Liver (tissue), 8 donors: ENCODE measurements at regions not wholly inside any gene's neighbourhood (a gene's known extent, or its start where the extent isn't known, plus 50 kb on each side); places are given as distances from the start of the nearest gene placed in this dataset.

Source experiments
- DNase-seq: peaks from one replicate; pipeline ENCODE4 v3.0.0-alpha.2; 2017; ENCODE audit warnings: low spot score
- H3K27ac ChIP-seq, 2 donors: one replicate each; pipeline ENCODE4 v1.7.0; 2013; ENCODE audit warnings: inconsistent platforms in 2 of 2, low read length in 2 of 2, control low read depth in 1 of 2, low read depth in 1 of 2, mild to moderate bottlenecking in 1 of 2
- H3K27me3 ChIP-seq, 4 donors: one replicate each; pipeline versions ENCODE4 v1.6.1 to v1.7.0; 2013; ENCODE audit warnings: low read length in 3 of 4, inconsistent platforms in 1 of 4, mild to moderate bottlenecking in 1 of 4, moderate library complexity in 1 of 4; ENCODE audit not compliant: control insufficient read depth in 4 of 4, insufficient read depth in 4 of 4
- H3K36me3 ChIP-seq, 4 donors: one replicate each; pipeline versions ENCODE4 v1.6.1 to v1.7.0; 2013; ENCODE audit warnings: low read length in 3 of 4, mild to moderate bottlenecking in 3 of 4, low read depth in 1 of 4, moderate library complexity in 1 of 4; ENCODE audit not compliant: control insufficient read depth in 4 of 4, insufficient read depth in 3 of 4
- H3K4me1 ChIP-seq, 4 donors: one replicate each; pipeline versions ENCODE4 v1.6.1 to v1.7.0; 2013; ENCODE audit warnings: low read length in 3 of 4, mild to moderate bottlenecking in 3 of 4, moderate library complexity in 1 of 4; ENCODE audit not compliant: control insufficient read depth in 4 of 4, insufficient read depth in 4 of 4
- H3K4me3 ChIP-seq, 3 donors: one replicate each; pipeline versions ENCODE4 v1.6.1 to v1.7.0; 2013; ENCODE audit warnings: low read length in 3 of 3, control low read depth in 1 of 3, low read depth in 1 of 3, mild to moderate bottlenecking in 1 of 3
- H3K9ac ChIP-seq, 2 donors: one replicate each; pipeline ENCODE4 v1.7.0; 2013; ENCODE audit warnings: low read length in 2 of 2, mild to moderate bottlenecking in 2 of 2, moderate library complexity in 2 of 2, control low read depth in 1 of 2, low read depth in 1 of 2
- H3K9me3 ChIP-seq, 4 donors: one replicate each; pipeline versions ENCODE4 v1.6.1 to v1.7.0; 2013; ENCODE audit warnings: low read length in 3 of 4; ENCODE audit not compliant: control insufficient read depth in 4 of 4
- EGR1 ChIP-seq, 2 donors: IDR thresholded peaks; 2 replicates each; pipeline ENCODE4 v1.6.1; 2016 to 2018; ENCODE audit warnings: antibody characterized with exemption in 2 of 2, low read depth in 2 of 2
- FOXA1 ChIP-seq: IDR thresholded peaks from 2 replicates; pipeline ENCODE4 v1.6.1; 2016; ENCODE audit warnings: antibody characterized with exemption
- FOXA2 ChIP-seq: IDR thresholded peaks from 2 replicates; pipeline ENCODE4 v1.6.1; 2016; ENCODE audit warnings: antibody characterized with exemption
- GABPA ChIP-seq, 2 donors: IDR thresholded peaks in 1 of 2; conservative IDR thresholded peaks in 1 of 2; 2 replicates each; pipeline ENCODE4 v1.6.1; 2016; ENCODE audit warnings: antibody characterized with exemption in 2 of 2, mild to moderate bottlenecking in 1 of 2, moderate library complexity in 1 of 2
- HNF4G ChIP-seq: IDR thresholded peaks from 2 replicates; pipeline ENCODE4 v1.6.1; 2016; ENCODE audit warnings: antibody characterized with exemption
- JUND ChIP-seq, 2 donors: IDR thresholded peaks; 2 replicates each; pipeline ENCODE4 v1.6.1; 2016; ENCODE audit warnings: antibody characterized with exemption in 2 of 2
- NR2F2 ChIP-seq: IDR thresholded peaks from 2 replicates; pipeline ENCODE4 v1.6.1; 2016; ENCODE audit warnings: antibody characterized with exemption
- RAD21 ChIP-seq, 2 donors: IDR thresholded peaks; 2 replicates each; pipeline ENCODE4 v1.6.1; 2016; ENCODE audit warnings: antibody characterized with exemption in 2 of 2, mild to moderate bottlenecking in 2 of 2
- RXRA ChIP-seq, 2 donors: IDR thresholded peaks; 2 replicates each; pipeline ENCODE4 v1.6.1; 2017 to 2018; ENCODE audit warnings: antibody characterized with exemption in 2 of 2, mild to moderate bottlenecking in 1 of 2
- SP1 ChIP-seq: IDR thresholded peaks from 2 replicates; pipeline ENCODE4 v1.6.1; 2018; ENCODE audit warnings: antibody characterized with exemption, mild to moderate bottlenecking
- YY1 ChIP-seq: IDR thresholded peaks from 2 replicates; pipeline ENCODE4 v1.6.1; 2016; ENCODE audit warnings: antibody characterized with exemption, mild to moderate bottlenecking
- WGBS: extraction: QIAGEN DNeasy Blood & Tissue Kit; methylation state at CpG from one replicate; pipeline ENCODE4 v1.1.7; 2013; 5-methylcytosine and 5-hydroxymethylcytosine counted together
- TF ChIP-seq, protein P1 (sequence below): IDR thresholded peaks from 2 replicates; pipeline ENCODE4 v1.6.1; 2016; ENCODE audit warnings: antibody characterized with exemption
- TF ChIP-seq, protein P2 (sequence below): fragments of 150-350 bp; IDR thresholded peaks from 2 replicates; pipeline ENCODE4 v1.5.1; 2017; ENCODE audit warnings: improper control_type of control experiment, low read depth, low read length; ENCODE audit not compliant: missing input control
- TF ChIP-seq, protein P3 (sequence below): IDR thresholded peaks from 2 replicates; pipeline ENCODE4 v1.6.1; 2016; ENCODE audit warnings: antibody characterized with exemption
- donor health status: healthy.
- donor health status: healthy.
- donor health status: healthy.
- donor health status: healthy.
- donor health status: healthy.

DNA sequence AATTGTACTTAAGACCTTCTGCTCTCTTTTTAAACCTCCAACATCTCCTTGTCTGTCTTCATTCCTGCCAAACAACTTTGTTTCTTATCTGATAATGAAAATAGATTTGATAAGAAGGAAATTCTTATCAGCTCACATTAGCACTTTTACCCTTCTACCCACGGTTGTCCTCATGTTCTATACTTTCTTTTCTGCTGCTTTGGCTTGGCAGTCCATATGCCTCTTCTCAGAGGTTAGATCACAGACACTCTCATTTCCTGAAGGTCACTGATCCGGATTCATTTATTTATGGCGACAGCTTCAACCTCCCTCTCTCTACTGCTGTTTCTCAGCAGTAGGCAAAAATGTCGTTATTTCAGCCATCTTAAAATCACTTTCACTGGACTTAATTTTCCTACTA is 2015.8 kb downstream of the NCAM2 start (continued):
- TF ChIP-seq, protein P1, sequence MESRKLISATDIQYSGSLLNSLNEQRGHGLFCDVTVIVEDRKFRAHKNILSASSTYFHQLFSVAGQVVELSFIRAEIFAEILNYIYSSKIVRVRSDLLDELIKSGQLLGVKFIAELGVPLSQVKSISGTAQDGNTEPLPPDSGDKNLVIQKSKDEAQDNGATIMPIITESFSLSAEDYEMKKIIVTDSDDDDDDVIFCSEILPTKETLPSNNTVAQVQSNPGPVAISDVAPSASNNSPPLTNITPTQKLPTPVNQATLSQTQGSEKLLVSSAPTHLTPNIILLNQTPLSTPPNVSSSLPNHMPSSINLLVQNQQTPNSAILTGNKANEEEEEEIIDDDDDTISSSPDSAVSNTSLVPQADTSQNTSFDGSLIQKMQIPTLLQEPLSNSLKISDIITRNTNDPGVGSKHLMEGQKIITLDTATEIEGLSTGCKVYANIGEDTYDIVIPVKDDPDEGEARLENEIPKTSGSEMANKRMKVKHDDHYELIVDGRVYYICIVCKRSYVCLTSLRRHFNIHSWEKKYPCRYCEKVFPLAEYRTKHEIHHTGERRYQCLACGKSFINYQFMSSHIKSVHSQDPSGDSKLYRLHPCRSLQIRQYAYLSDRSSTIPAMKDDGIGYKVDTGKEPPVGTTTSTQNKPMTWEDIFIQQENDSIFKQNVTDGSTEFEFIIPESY: no peak

DNA sequence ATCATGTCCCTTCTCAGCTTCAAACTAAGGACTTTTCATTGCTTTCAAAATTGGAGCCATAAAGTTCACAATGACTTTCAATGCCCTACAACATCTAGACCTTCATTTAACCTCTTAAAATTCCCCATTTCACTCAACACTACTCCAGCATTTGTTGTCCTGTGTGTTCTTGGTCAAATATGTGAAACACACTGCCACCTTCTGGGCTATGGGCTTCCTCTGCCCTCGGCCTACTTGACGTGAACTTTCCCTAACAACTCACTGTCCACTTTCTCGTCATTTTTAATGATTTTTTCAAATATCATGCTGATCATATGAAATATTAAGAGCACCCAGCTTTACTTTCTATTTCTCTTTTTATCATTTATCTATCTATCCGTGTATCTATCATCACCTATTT is 2018.4 kb downstream of the NCAM2 start:
- Histone ChIP-seq H3K36me3 (no peaks in the 10 kb centered on the region), H3K9ac (no peak overlapping the region), H3K27me3 (no peaks in the 10 kb centered on the region), H3K27ac (no peak overlapping the region), H3K4me3 (no peak overlapping the region), H3K9me3 (no peaks in the 10 kb centered on the region), H3K4me1 (no peaks in the 10 kb centered on the region)
- WGBS: 35% methylated on average over 4 of the region's 4 CpGs
- TF ChIP-seq RAD21 (IDR thresholded peaks at IDR 0.05) (peak in 1 of 2 donors; percentile 28), FOXA2 (no peak), RXRA (IDR thresholded peaks at IDR 0.05) (no peak)
- no peak for DNase-seq

DNA sequence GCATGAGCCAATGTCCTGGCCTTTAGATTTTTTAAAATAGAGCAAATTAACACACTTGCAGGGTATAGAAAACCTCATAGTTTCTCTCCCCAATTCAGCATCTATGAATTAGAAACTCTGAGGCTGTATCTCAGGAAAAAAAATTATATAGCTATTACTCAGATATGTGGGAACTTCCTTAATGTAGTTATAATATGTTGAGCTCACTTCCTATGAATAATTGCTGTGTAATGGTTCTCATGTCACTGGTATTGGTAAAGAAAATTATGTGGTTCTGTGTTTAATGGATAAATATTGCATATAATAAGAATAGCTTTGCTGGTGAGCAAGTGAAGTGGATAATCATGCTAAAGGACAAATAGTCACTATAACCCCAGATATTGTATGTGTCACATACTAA is 2019.8 kb downstream of the NCAM2 start:
- H3K4me3 ChIP-seq: no peak overlapping the region
- no peaks in the 10 kb centered on the region for H3K9me3 ChIP-seq
- no peak overlapping the region for H3K9ac ChIP-seq
- H3K27ac ChIP-seq: no peak overlapping the region
- DNase-seq: no peak
- TF ChIP-seq, protein P2, sequence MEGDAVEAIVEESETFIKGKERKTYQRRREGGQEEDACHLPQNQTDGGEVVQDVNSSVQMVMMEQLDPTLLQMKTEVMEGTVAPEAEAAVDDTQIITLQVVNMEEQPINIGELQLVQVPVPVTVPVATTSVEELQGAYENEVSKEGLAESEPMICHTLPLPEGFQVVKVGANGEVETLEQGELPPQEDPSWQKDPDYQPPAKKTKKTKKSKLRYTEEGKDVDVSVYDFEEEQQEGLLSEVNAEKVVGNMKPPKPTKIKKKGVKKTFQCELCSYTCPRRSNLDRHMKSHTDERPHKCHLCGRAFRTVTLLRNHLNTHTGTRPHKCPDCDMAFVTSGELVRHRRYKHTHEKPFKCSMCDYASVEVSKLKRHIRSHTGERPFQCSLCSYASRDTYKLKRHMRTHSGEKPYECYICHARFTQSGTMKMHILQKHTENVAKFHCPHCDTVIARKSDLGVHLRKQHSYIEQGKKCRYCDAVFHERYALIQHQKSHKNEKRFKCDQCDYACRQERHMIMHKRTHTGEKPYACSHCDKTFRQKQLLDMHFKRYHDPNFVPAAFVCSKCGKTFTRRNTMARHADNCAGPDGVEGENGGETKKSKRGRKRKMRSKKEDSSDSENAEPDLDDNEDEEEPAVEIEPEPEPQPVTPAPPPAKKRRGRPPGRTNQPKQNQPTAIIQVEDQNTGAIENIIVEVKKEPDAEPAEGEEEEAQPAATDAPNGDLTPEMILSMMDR: no peak
- TF ChIP-seq, protein P3, sequence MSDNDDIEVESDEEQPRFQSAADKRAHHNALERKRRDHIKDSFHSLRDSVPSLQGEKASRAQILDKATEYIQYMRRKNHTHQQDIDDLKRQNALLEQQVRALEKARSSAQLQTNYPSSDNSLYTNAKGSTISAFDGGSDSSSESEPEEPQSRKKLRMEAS: no peak
- TF ChIP-seq FOXA1 (no peak), JUND (IDR thresholded peaks at IDR 0.05) (no peak), RXRA (IDR thresholded peaks at IDR 0.05) (no peak), EGR1 (IDR thresholded peaks at IDR 0.05; ENCODE audit: low read depth in 2 of 2) (no peak)
- no peaks in the 10 kb centered on the region for H3K4me1 ChIP-seq
- H3K36me3 ChIP-seq: no peaks in the 10 kb centered on the region
- no peaks in the 10 kb centered on the region for H3K27me3 ChIP-seq

DNA sequence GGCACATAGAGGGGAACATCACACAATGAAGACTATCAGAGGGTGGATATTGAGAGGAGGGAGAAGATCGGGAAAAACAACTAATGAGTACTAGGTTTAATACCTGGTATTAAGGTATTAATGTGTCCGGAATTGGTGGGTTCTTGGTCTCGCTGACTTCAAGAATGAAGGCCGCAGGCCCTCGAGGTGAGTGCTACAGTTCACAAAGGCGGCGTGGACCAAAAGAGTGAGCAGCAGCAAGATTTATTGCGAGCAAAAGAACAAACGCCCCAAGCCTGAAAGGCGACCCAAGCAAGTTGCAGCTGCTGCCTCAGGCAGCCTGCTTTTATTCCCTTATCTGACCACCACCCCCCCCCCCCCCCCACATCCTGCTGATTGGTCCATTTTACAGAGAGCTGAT is 2022.8 kb downstream of the NCAM2 start:
- no peak for TF ChIP-seq RAD21 (IDR thresholded peaks at IDR 0.05)
- TF ChIP-seq GABPA (IDR thresholded peaks at IDR 0.05 in 1 of 2, conservative IDR thresholded peaks at IDR 0.05 in 1 of 2): no peak
- no peak for TF ChIP-seq NR2F2
- TF ChIP-seq JUND (IDR thresholded peaks at IDR 0.05): no peak
- no peak for TF ChIP-seq SP1
- no peak for TF ChIP-seq YY1
- TF ChIP-seq HNF4G: no peak
- TF ChIP-seq, protein P2: no peak
- no peaks in the 10 kb centered on the region for H3K27me3 ChIP-seq
- H3K9me3 ChIP-seq: no peaks in the 10 kb centered on the region
- no peak overlapping the region for H3K27ac ChIP-seq
- no peaks in the 10 kb centered on the region for H3K4me1 ChIP-seq
- DNase-seq: no peak
- H3K9ac ChIP-seq: no peak overlapping the region
- H3K36me3 ChIP-seq: no peaks in the 10 kb centered on the region
- WGBS: 86% methylated on average over 10 of the region's 10 CpGs
- no peak overlapping the region for H3K4me3 ChIP-seq
